HG02610 (cell line): ENCODE measurements at regions not wholly inside any gene's neighbourhood (a gene's known extent, or its start where the extent isn't known, plus 50 kb on each side); places are given as distances from the start of the nearest gene placed in this dataset.

ENCODE experiments used
- ATAC-seq: cut with Tn5 transposase; IDR thresholded peaks from one replicate; pipeline ENCODE4 v1.9.1; 2021; ENCODE audit warnings: mild to moderate bottlenecking, moderate library complexity; ENCODE audit not compliant: unreplicated experiment

- ATAC-seq: no peak
Observed at GRCh38 chrX:15918003-15918402, 63.4 kb upstream of the AP1S2 start.

GRCh38 chrX:15916704-15917084 lies 62.1 kb upstream of the AP1S2 start:
- ATAC-seq: no peak

- ATAC-seq: no peak
Observed at GRCh38 chrX:15915959-15916703, 61.5 kb upstream of the AP1S2 start.

- no peak for ATAC-seq
Observed at GRCh38 chrX:15914486-15914885, 59.9 kb upstream of the AP1S2 start.

- no peak for ATAC-seq
Observed at GRCh38 chrX:15913146-15913545, 58.5 kb upstream of the AP1S2 start.

- peak; percentile 58 for ATAC-seq
Observed at GRCh38 chrX:15911734-15912550, 57.3 kb upstream of the AP1S2 start.

- no peak for ATAC-seq
Observed at GRCh38 chrX:15909605-15910004, 55.0 kb upstream of the AP1S2 start.

- ATAC-seq: no peak
Observed at GRCh38 chrX:15908603-15909290, 54.1 kb upstream of the AP1S2 start.

- no peak for ATAC-seq
Observed at GRCh38 chrX:15906041-15906943, 51.7 kb upstream of the AP1S2 start.
